ENCODE measurements at regions not wholly inside any gene's neighbourhood (a gene's known extent, or its start where the extent isn't known, plus 50 kb on each side); places are given as distances from the start of the nearest gene placed in this dataset.

GRCh38 chr2:13485256-13485655 is 768.5 kb downstream of the TRIB2 start (continued):
- TF ChIP-seq FOXM1 (IDR thresholded peaks at IDR 0.05; ENCODE audit: low read depth) (no peak), FOXM1 (CRISPR knock-in tag; IDR thresholded peaks at IDR 0.05; ENCODE audit: low read depth) (no peak), ARID2 (IDR thresholded peaks at IDR 0.05) (no peak), BACH1 (tag; IDR thresholded peaks at IDR 0.05) (no peak), ZNF408 (CRISPR knock-in tag; IDR thresholded peaks at IDR 0.05; ENCODE audit: low read depth) (no peak)

GRCh38 chr2:13488965-13489364 is 772.2 kb downstream of the TRIB2 start:
- intact Hi-C loops (cut with micrococcal nuclease) = no loop called here
- in situ Hi-C loops (cut with MboI) = no loop called here
- H3K4me1 ChIP-seq (replicated peaks in 1 of 2; ENCODE audit: control insufficient read depth in 2 of 2, insufficient read depth in 2 of 2, low read length in 2 of 2) = no peaks in the 10 kb centered on the region
- no peaks in the 10 kb centered on the region; the same call in 1 of the 2 replicates for H3K9me3 ChIP-seq (replicated peaks; ENCODE audit: control insufficient read depth, insufficient read depth, low read depth, low read length)
- ChIA-PET CTCF (ENCODE audit: low intra/inter-chr PET ratio) (no interaction called here), POLR2A (no interaction called here)
- BruUV-seq (replicated peaks) = no TSS peak
- no peak overlapping the region for H3K27ac ChIP-seq (ENCODE audit: extremely low read depth, low read depth, low read length)
- no peaks in the 10 kb centered on the region for H4K20me1 ChIP-seq (replicated peaks; ENCODE audit: control insufficient read depth, insufficient read depth, low read length)
- no peak overlapping the region for H3K9ac ChIP-seq (ENCODE audit: insufficient read depth in 1 of 2, low read depth in 2 of 2, low read length in 2 of 2)
- H3K79me2 ChIP-seq (ENCODE audit: control insufficient read depth, insufficient read depth, low read length) = no peaks in the 10 kb centered on the region
- TF ChIP-seq MEF2D (tag; conservative IDR thresholded peaks at IDR 0.05; ENCODE audit: low read depth) (no peak), FOXP1 (CRISPR knock-in tag; IDR thresholded peaks at IDR 0.05) (no peak), MYBL2 (IDR thresholded peaks at IDR 0.05; ENCODE audit: low read depth) (no peak), MYBL2 (CRISPR knock-in tag; IDR thresholded peaks at IDR 0.05; ENCODE audit: borderline replicate concordance) (no peak), RNF2 (IDR thresholded peaks at IDR 0.05) (no peak), PYGO2 (tag; IDR thresholded peaks at IDR 0.05) (no peak), CBX1 (IDR thresholded peaks at IDR 0.05; ENCODE audit: low read depth) (no peak), ETV1 (tag; conservative IDR thresholded peaks at IDR 0.05; ENCODE audit: low read depth) (no peak), SPI1 (IDR thresholded peaks at IDR 0.05; ENCODE audit: borderline replicate concordance, low read depth, low read length) (no peak), DDX20 (tag; IDR thresholded peaks at IDR 0.05; ENCODE audit: low read depth) (no peak), ZNF518B (CRISPR knock-in tag; IDR thresholded peaks at IDR 0.05) (no peak)
- H3K4me2 ChIP-seq (ENCODE audit: insufficient read depth, low read length) = no peak overlapping the region
- no peaks in the 10 kb centered on the region for H3K36me3 ChIP-seq (ENCODE audit: control insufficient read depth, insufficient read depth, low read length)
- no peak for FAIRE-seq
- no peak overlapping the region for H3K4me3 ChIP-seq
- H3K9me1 ChIP-seq (ENCODE audit: control insufficient read depth, insufficient read depth, low read length) = no peaks in the 10 kb centered on the region
- no peak for DNase-seq (ENCODE audit: extremely low read depth in 1 of 4, low spot score in 3 of 4)
- 6% methylated on average over 1 of the region's 1 CpG for WGBS (ENCODE audit: insufficient coverage, low coverage, missing lambda C conversion rate)
- no peak for ATAC-seq
- no peak overlapping the region for H2AFZ ChIP-seq (ENCODE audit: low read depth, low read length)
- no peaks in the 10 kb centered on the region for H3K27me3 ChIP-seq (ENCODE audit: control insufficient read depth in 2 of 2, insufficient read depth in 2 of 2, low read length in 2 of 2)
